ENCODE measurements at regions not wholly inside any gene's neighbourhood (a gene's known extent, or its start where the extent isn't known, plus 50 kb on each side); places are given as distances from the start of the nearest gene placed in this dataset.
"Not testable (repeated sequence)": the region's sequence is repeated elsewhere in the genome, so short reads cannot be mapped to it uniquely, and the experiment has no call there.

GRCh38 chr4:130901321-130901720 lies 1805.4 kb downstream of the C4orf33 start:
- TF ChIP-seq POLR2AphosphoS5 (IDR thresholded peaks at IDR 0.05; ENCODE audit: borderline replicate concordance, low read depth, low read length) (no peak), FOXP2 (optimal IDR thresholded peaks at IDR 0.05; ENCODE audit: control extremely low read depth, extremely low read length, insufficient read depth) (no peak), EZH2 (IDR thresholded peaks at IDR 0.05) (no peak)
- DNase-seq (ENCODE audit: low read depth, low spot score): no peak
- no peak overlapping the region for H3K27ac ChIP-seq
- H3K9ac ChIP-seq (ENCODE audit: insufficient read length): no peak overlapping the region
- H3K4me3 ChIP-seq: no peak overlapping the region
- no peaks in the 10 kb centered on the region for H3K36me3 ChIP-seq (ENCODE audit: insufficient read depth, low read length)
- H3K9me3 ChIP-seq (ENCODE audit: low read depth, low read length): no peaks in the 10 kb centered on the region

GRCh38 chr4:130922955-130923354 lies 1827.0 kb downstream of the C4orf33 start:
- Histone ChIP-seq H3K27ac (no peak overlapping the region), H3K9ac (ENCODE audit: insufficient read length) (no peak overlapping the region), H3K36me3 (ENCODE audit: insufficient read depth, low read length) (no peaks in the 10 kb centered on the region), H3K4me3 (no peak overlapping the region), H3K9me3 (ENCODE audit: low read depth, low read length) (no peaks in the 10 kb centered on the region)
- DNase-seq (ENCODE audit: low read depth, low spot score): no peak
- TF ChIP-seq POLR2AphosphoS5 (IDR thresholded peaks at IDR 0.05; ENCODE audit: borderline replicate concordance, low read depth, low read length): no peak
- TF ChIP-seq FOXP2 (optimal IDR thresholded peaks at IDR 0.05; ENCODE audit: control extremely low read depth, extremely low read length, insufficient read depth): no peak
- TF ChIP-seq EZH2 (IDR thresholded peaks at IDR 0.05): no peak

- H3K27ac ChIP-seq: no peak overlapping the region
- no peaks in the 10 kb centered on the region for H3K36me3 ChIP-seq (ENCODE audit: insufficient read depth, low read length)
- no peak for TF ChIP-seq EZH2 (IDR thresholded peaks at IDR 0.05)
- TF ChIP-seq POLR2AphosphoS5 (IDR thresholded peaks at IDR 0.05; ENCODE audit: borderline replicate concordance, low read depth, low read length): no peak
- no peak for TF ChIP-seq FOXP2 (optimal IDR thresholded peaks at IDR 0.05; ENCODE audit: control extremely low read depth, extremely low read length, insufficient read depth)
- no peaks in the 10 kb centered on the region for H3K9me3 ChIP-seq (ENCODE audit: low read depth, low read length)
- no peak for DNase-seq (ENCODE audit: low read depth, low spot score)
- no peak overlapping the region for H3K4me3 ChIP-seq
- H3K9ac ChIP-seq (ENCODE audit: insufficient read length): no peak overlapping the region
Observed at GRCh38 chr4:130955520-130955919, 1859.6 kb downstream of the C4orf33 start.

GRCh38 chr4:130985371-130985770 lies 1889.4 kb downstream of the C4orf33 start:
- Histone ChIP-seq H3K36me3 (ENCODE audit: insufficient read depth, low read length) (no peaks in the 10 kb centered on the region), H3K9ac (ENCODE audit: insufficient read length) (no peak overlapping the region), H3K4me3 (no peak overlapping the region), H3K27ac (no peak overlapping the region), H3K9me3 (ENCODE audit: low read depth, low read length) (no peaks in the 10 kb centered on the region)
- no peak for DNase-seq (ENCODE audit: low read depth, low spot score)
- no peak for TF ChIP-seq POLR2AphosphoS5 (IDR thresholded peaks at IDR 0.05; ENCODE audit: borderline replicate concordance, low read depth, low read length)
- TF ChIP-seq FOXP2 (optimal IDR thresholded peaks at IDR 0.05; ENCODE audit: control extremely low read depth, extremely low read length, insufficient read depth): no peak
- no peak for TF ChIP-seq EZH2 (IDR thresholded peaks at IDR 0.05)

- no peak overlapping the region for H3K4me3 ChIP-seq
- no peak overlapping the region for H3K9ac ChIP-seq (ENCODE audit: insufficient read length)
- H3K27ac ChIP-seq: no peak overlapping the region
- no peaks in the 10 kb centered on the region for H3K9me3 ChIP-seq (ENCODE audit: low read depth, low read length)
- DNase-seq (ENCODE audit: low read depth, low spot score): no peak
- no peaks in the 10 kb centered on the region for H3K36me3 ChIP-seq (ENCODE audit: insufficient read depth, low read length)
- no peak for TF ChIP-seq FOXP2 (optimal IDR thresholded peaks at IDR 0.05; ENCODE audit: control extremely low read depth, extremely low read length, insufficient read depth)
- TF ChIP-seq POLR2AphosphoS5 (IDR thresholded peaks at IDR 0.05; ENCODE audit: borderline replicate concordance, low read depth, low read length): no peak
- no peak for TF ChIP-seq EZH2 (IDR thresholded peaks at IDR 0.05)
Observed at GRCh38 chr4:130995988-130996387, 1900.0 kb downstream of the C4orf33 start.

- H3K4me3 ChIP-seq: no peak overlapping the region
- no peak overlapping the region for H3K27ac ChIP-seq
- H3K9me3 ChIP-seq (ENCODE audit: low read depth, low read length): no peaks in the 10 kb centered on the region
- H3K9ac ChIP-seq (ENCODE audit: insufficient read length): no peak overlapping the region
- H3K36me3 ChIP-seq (ENCODE audit: insufficient read depth, low read length): no peaks in the 10 kb centered on the region
- TF ChIP-seq FOXP2 (optimal IDR thresholded peaks at IDR 0.05; ENCODE audit: control extremely low read depth, extremely low read length, insufficient read depth) (no peak), EZH2 (IDR thresholded peaks at IDR 0.05) (no peak), POLR2AphosphoS5 (IDR thresholded peaks at IDR 0.05; ENCODE audit: borderline replicate concordance, low read depth, low read length) (no peak)
- no peak for DNase-seq (ENCODE audit: low read depth, low spot score)
Observed at GRCh38 chr4:131001371-131001770, 1905.4 kb downstream of the C4orf33 start.

- Histone ChIP-seq H3K27ac (0 out of 2 replicates have a peak overlapping the region, but pooled peaks have one; percentile 30), H3K36me3 (ENCODE audit: insufficient read depth, low read length) (no peaks in the 10 kb centered on the region), H3K9ac (ENCODE audit: insufficient read length) (no peak overlapping the region), H3K9me3 (ENCODE audit: low read depth, low read length) (no peaks in the 10 kb centered on the region), H3K4me3 (no peak overlapping the region)
- TF ChIP-seq FOXP2 (optimal IDR thresholded peaks at IDR 0.05; ENCODE audit: control extremely low read depth, extremely low read length, insufficient read depth) (no peak), POLR2AphosphoS5 (IDR thresholded peaks at IDR 0.05; ENCODE audit: borderline replicate concordance, low read depth, low read length) (no peak), EZH2 (IDR thresholded peaks at IDR 0.05) (no peak)
- DNase-seq (ENCODE audit: low read depth, low spot score): no peak
Observed at GRCh38 chr4:131002132-131002531, 1906.2 kb downstream of the C4orf33 start.

- Histone ChIP-seq H3K36me3 (ENCODE audit: insufficient read depth, low read length) (no peaks in the 10 kb centered on the region), H3K4me3 (no peak overlapping the region), H3K9me3 (ENCODE audit: low read depth, low read length) (no peaks in the 10 kb centered on the region), H3K9ac (ENCODE audit: insufficient read length) (no peak overlapping the region), H3K27ac (no peak overlapping the region)
- no peak for TF ChIP-seq FOXP2 (optimal IDR thresholded peaks at IDR 0.05; ENCODE audit: control extremely low read depth, extremely low read length, insufficient read depth)
- DNase-seq (ENCODE audit: low read depth, low spot score): no peak
Observed at GRCh38 chr4:131006388-131006787, 1910.4 kb downstream of the C4orf33 start.

- H3K27ac ChIP-seq; DNase-seq (ENCODE audit: low read depth, low spot score); H3K36me3 ChIP-seq (ENCODE audit: insufficient read depth, low read length); H3K9me3 ChIP-seq (ENCODE audit: low read depth, low read length); H3K4me3 ChIP-seq; H3K9ac ChIP-seq (ENCODE audit: insufficient read length): not testable (repeated sequence)
Observed at GRCh38 chr4:131011961-131012360, 1916.0 kb downstream of the C4orf33 start.

Measured in SK-N-MC (cell line).